Subcutaneous abdominal adipose tissue (tissue), 5 donors: ENCODE measurements at regions not wholly inside any gene's neighbourhood (a gene's known extent, or its start where the extent isn't known, plus 50 kb on each side); places are given as distances from the start of the nearest gene placed in this dataset.

Experiments used
- H3K27ac ChIP-seq: one replicate; pipeline ENCODE4 v1.7.0; 2013; ENCODE audit warnings: low read depth, mild to moderate bottlenecking, inconsistent platforms, low read length, moderate library complexity
- H3K27me3 ChIP-seq, 5 donors: one replicate each; pipeline ENCODE4 v1.7.0; 2013; ENCODE audit warnings: low read length in 5 of 5, inconsistent platforms in 1 of 5; ENCODE audit not compliant: control insufficient read depth in 5 of 5, insufficient read depth in 4 of 5
- H3K36me3 ChIP-seq, 5 donors: one replicate each; pipeline ENCODE4 v1.7.0; 2013; ENCODE audit warnings: low read length in 5 of 5; ENCODE audit not compliant: control insufficient read depth in 5 of 5, insufficient read depth in 5 of 5
- H3K4me1 ChIP-seq, 5 donors: one replicate each; pipeline ENCODE4 v1.7.0; 2013; ENCODE audit warnings: low read length in 5 of 5, mild to moderate bottlenecking in 3 of 5, moderate library complexity in 1 of 5; ENCODE audit not compliant: control insufficient read depth in 5 of 5, insufficient read depth in 5 of 5
- H3K4me3 ChIP-seq, 5 donors: one replicate each; pipeline ENCODE4 v1.7.0; 2013; ENCODE audit warnings: low read length in 5 of 5, low read depth in 1 of 5
- H3K9ac ChIP-seq, 5 donors: one replicate each; pipeline ENCODE4 v1.7.0; 2013; ENCODE audit warnings: low read length in 5 of 5, mild to moderate bottlenecking in 4 of 5, moderate library complexity in 3 of 5
- H3K9me3 ChIP-seq, 5 donors: one replicate each; pipeline ENCODE4 v1.7.0; 2013; ENCODE audit warnings: low read length in 5 of 5; ENCODE audit not compliant: control insufficient read depth in 5 of 5
- donor health status: healthy.
- donor health status: healthy.
- donor health status: healthy.
- donor health status: healthy.
- donor health status: healthy.

- H3K27me3 ChIP-seq: no peaks in the 10 kb centered on the region
- peaks cover 0 to 8% (median 6%) of the 10 kb centered on the region in 5 donors for H3K9me3 ChIP-seq
- no peaks in the 10 kb centered on the region for H3K36me3 ChIP-seq
- H3K27ac ChIP-seq: peak overlapping the region; percentile 63
- no peak overlapping the region for H3K4me3 ChIP-seq
- H3K4me1 ChIP-seq: peaks cover 0 to 17% (median 7%) of the 10 kb centered on the region in 5 donors
- H3K9ac ChIP-seq: no peak overlapping the region
Observed at GRCh38 chr1:187626056-187626455, 797.3 kb downstream of the PLA2G4A start.

GRCh38 chr1:187627516-187627915 is 798.8 kb downstream of the PLA2G4A start:
- H3K27ac ChIP-seq: no peak overlapping the region
- H3K27me3 ChIP-seq: no peaks in the 10 kb centered on the region
- no peak overlapping the region for H3K4me3 ChIP-seq
- H3K36me3 ChIP-seq: no peaks in the 10 kb centered on the region
- H3K4me1 ChIP-seq: peaks cover 0 to 17% (median 7%) of the 10 kb centered on the region in 5 donors
- peaks cover 0 to 16% (median 11%) of the 10 kb centered on the region in 5 donors for H3K9me3 ChIP-seq
- H3K9ac ChIP-seq: no peak overlapping the region

GRCh38 chr1:187629075-187629474 is 800.3 kb downstream of the PLA2G4A start:
- H3K9ac ChIP-seq: no peak overlapping the region
- H3K27me3 ChIP-seq: no peaks in the 10 kb centered on the region
- H3K27ac ChIP-seq: no peak overlapping the region
- H3K4me3 ChIP-seq: no peak overlapping the region
- peaks cover 0 to 17% (median 7%) of the 10 kb centered on the region in 5 donors for H3K4me1 ChIP-seq
- peaks cover 0 to 16% (median 11%) of the 10 kb centered on the region in 5 donors for H3K9me3 ChIP-seq
- H3K36me3 ChIP-seq: no peaks in the 10 kb centered on the region

- no peaks in the 10 kb centered on the region for H3K36me3 ChIP-seq
- no peak overlapping the region for H3K4me3 ChIP-seq
- no peak overlapping the region for H3K27ac ChIP-seq
- peaks cover 0 to 3% (median 2%) of the 10 kb centered on the region in 5 donors for H3K4me1 ChIP-seq
- H3K9me3 ChIP-seq: peaks cover 0 to 16% (median 11%) of the 10 kb centered on the region in 5 donors
- H3K27me3 ChIP-seq: no peaks in the 10 kb centered on the region
- no peak overlapping the region for H3K9ac ChIP-seq
Observed at GRCh38 chr1:187630653-187631380, 802.1 kb downstream of the PLA2G4A start.

- Histone ChIP-seq H3K4me1 (no peaks in the 10 kb centered on the region), H3K9me3 (peaks cover 0 to 16% (median 11%) of the 10 kb centered on the region in 5 donors), H3K4me3 (no peak overlapping the region), H3K27ac (no peak overlapping the region), H3K27me3 (no peaks in the 10 kb centered on the region), H3K36me3 (no peaks in the 10 kb centered on the region), H3K9ac (no peak overlapping the region)
Observed at GRCh38 chr1:187631381-187631675, 802.6 kb downstream of the PLA2G4A start.

- Histone ChIP-seq H3K27me3 (no peaks in the 10 kb centered on the region), H3K9ac (no peak overlapping the region), H3K4me1 (no peaks in the 10 kb centered on the region), H3K4me3 (no peak overlapping the region), H3K9me3 (peaks cover 0 to 16% (median 11%) of the 10 kb centered on the region in 5 donors), H3K36me3 (no peaks in the 10 kb centered on the region), H3K27ac (no peak overlapping the region)
Observed at GRCh38 chr1:187631984-187632383, 803.2 kb downstream of the PLA2G4A start.

GRCh38 chr1:187634940-187635339 is 806.2 kb downstream of the PLA2G4A start:
- H3K9ac ChIP-seq: no peak overlapping the region

GRCh38 chr1:187638733-187639434 is 810.1 kb downstream of the PLA2G4A start:
- H3K9me3 ChIP-seq: peaks cover 0 to 5% (median 0%) of the 10 kb centered on the region in 5 donors
- no peak overlapping the region for H3K4me3 ChIP-seq
- peaks cover 0 to 19% (median 0%) of the 10 kb centered on the region in 5 donors for H3K4me1 ChIP-seq
- no peaks in the 10 kb centered on the region for H3K27me3 ChIP-seq
- H3K9ac ChIP-seq: no peak overlapping the region
- no peak overlapping the region for H3K27ac ChIP-seq
- no peaks in the 10 kb centered on the region for H3K36me3 ChIP-seq

More at GRCh38 chr1:187634940-187635339, 806.2 kb downstream of the PLA2G4A start:
- H3K9me3 ChIP-seq: peaks cover 0 to 19% (median 12%) of the 10 kb centered on the region in 5 donors
- H3K36me3 ChIP-seq: no peaks in the 10 kb centered on the region
- no peak overlapping the region for H3K27ac ChIP-seq
- H3K27me3 ChIP-seq: no peaks in the 10 kb centered on the region
- H3K4me1 ChIP-seq: no peaks in the 10 kb centered on the region
- H3K4me3 ChIP-seq: no peak overlapping the region

GRCh38 chr1:187641015-187641414 is 812.3 kb downstream of the PLA2G4A start:
- H3K36me3 ChIP-seq: no peaks in the 10 kb centered on the region
- no peak overlapping the region for H3K27ac ChIP-seq
- H3K4me1 ChIP-seq: peaks cover 0 to 19% (median 0%) of the 10 kb centered on the region in 5 donors
- no peaks in the 10 kb centered on the region for H3K27me3 ChIP-seq
- peaks cover 0 to 5% (median 0%) of the 10 kb centered on the region in 5 donors for H3K9me3 ChIP-seq
- no peak overlapping the region for H3K9ac ChIP-seq
- no peak overlapping the region for H3K4me3 ChIP-seq

GRCh38 chr1:187641463-187641862 is 812.7 kb downstream of the PLA2G4A start:
- Histone ChIP-seq H3K4me3 (no peak overlapping the region), H3K4me1 (peaks cover 0 to 19% (median 0%) of the 10 kb centered on the region in 5 donors), H3K27me3 (no peaks in the 10 kb centered on the region), H3K9ac (no peak overlapping the region), H3K9me3 (peaks cover 0 to 5% (median 0%) of the 10 kb centered on the region in 5 donors), H3K36me3 (no peaks in the 10 kb centered on the region), H3K27ac (no peak overlapping the region)
